Breast epithelium (tissue), 4 donors: ENCODE measurements at regions not wholly inside any gene's neighbourhood (a gene's known extent, or its start where the extent isn't known, plus 50 kb on each side); places are given as distances from the start of the nearest gene placed in this dataset.

Source experiments
- DNase-seq, 2 donors: peaks; one replicate each; pipeline ENCODE4 v3.0.0-alpha.2; 2019; ENCODE audit warnings: low spot score in 2 of 2
- H3K27ac ChIP-seq, 2 donors: fragments of 200-600 bp; sonication (generic) in 1 of 2; one replicate each; pipeline ENCODE4 v1.5.1; 2016 to 2019; ENCODE audit warnings: mild to moderate bottlenecking in 1 of 2
- H3K27me3 ChIP-seq, 2 donors: fragments of 200-600 bp; sonication (generic) in 1 of 2; one replicate each; pipeline versions ENCODE4 v1.5.1 to v1.6.0; 2017 to 2019; ENCODE audit warnings: control low read depth in 1 of 2, mild to moderate bottlenecking in 1 of 2
- H3K36me3 ChIP-seq: fragments of 200-600 bp; one replicate; pipeline ENCODE4 v1.5.1; 2019
- H3K4me1 ChIP-seq, 2 donors: fragments of 200-600 bp; sonication (generic); one replicate each; pipeline ENCODE4 v1.5.1; 2016 to 2019; ENCODE audit warnings: control low read depth in 1 of 2
- H3K4me3 ChIP-seq, 3 donors: fragments of 200-600 bp; sonication (generic); 1 replicate in 2 of 3; 2 replicates in 1 of 3; pipeline ENCODE4 v1.5.1; 2016 to 2019; ENCODE audit warnings: mild to moderate bottlenecking in 3 of 3, moderate library complexity in 2 of 3
- H3K9me3 ChIP-seq, 2 donors: fragments of 200-600 bp; sonication (generic) in 1 of 2; one replicate each; pipeline ENCODE4 v1.5.1; 2016 to 2019; ENCODE audit warnings: control low read depth in 1 of 2
- CTCF ChIP-seq, 3 donors: fragments of 450-650 bp; IDR thresholded peaks; one replicate each; pipeline ENCODE4 v1.5.1; 2016 to 2017; ENCODE audit warnings: antibody characterized with exemption in 3 of 3, mild to moderate bottlenecking in 3 of 3, moderate library complexity in 3 of 3
- POLR2A ChIP-seq: fragments of 450-650 bp; IDR thresholded peaks from one replicate; pipeline ENCODE4 v1.6.1; 2016; ENCODE audit warnings: antibody characterized with exemption, mild to moderate bottlenecking, moderate library complexity
- POLR2AphosphoS5 ChIP-seq, 3 donors: sonication (generic); formaldehyde crosslinking; IDR thresholded peaks; one replicate each; pipeline ENCODE4 v1.6.1; 2017; ENCODE audit warnings: antibody characterized with exemption in 3 of 3
- intact Hi-C: fragments of 100-400 bp; cut with DNase I; formaldehyde crosslinking; loops from one replicate; pipeline ENCODE4 v1.15.1; 2023; ENCODE audit warnings: low total_unique reads

- Histone ChIP-seq H3K36me3 (no peaks in the 10 kb centered on the region), H3K9me3 (no peaks in the 10 kb centered on the region), H3K4me1 (no peaks in the 10 kb centered on the region), H3K27ac (no peak overlapping the region), H3K27me3 (no peaks in the 10 kb centered on the region), H3K4me3 (no peak overlapping the region)
- DNase-seq = no peak
- intact Hi-C loops = no loop called here
- TF ChIP-seq CTCF (IDR thresholded peaks at IDR 0.05) (no peak), POLR2AphosphoS5 (IDR thresholded peaks at IDR 0.05) (no peak), POLR2A (no peak)
Observed at GRCh38 chr4:159552979-159553768, 450.3 kb downstream of the RAPGEF2 start.

- no peak overlapping the region for H3K4me3 ChIP-seq
- intact Hi-C loops = no loop called here
- no peak overlapping the region for H3K27ac ChIP-seq
- DNase-seq = no peak
- no peak for TF ChIP-seq CTCF (IDR thresholded peaks at IDR 0.05)
- no peaks in the 10 kb centered on the region for H3K36me3 ChIP-seq
- H3K27me3 ChIP-seq = no peaks in the 10 kb centered on the region
- H3K4me1 ChIP-seq = no peaks in the 10 kb centered on the region
- H3K9me3 ChIP-seq = no peaks in the 10 kb centered on the region
Observed at GRCh38 chr4:159555873-159556272, 453.0 kb downstream of the RAPGEF2 start.

GRCh38 chr4:159562366-159562765 is 459.5 kb downstream of the RAPGEF2 start:
- H3K27ac ChIP-seq = no peak overlapping the region
- TF ChIP-seq POLR2AphosphoS5 (IDR thresholded peaks at IDR 0.05) (no peak), CTCF (IDR thresholded peaks at IDR 0.05) (no peak), POLR2A (no peak)
- no peaks in the 10 kb centered on the region for H3K4me1 ChIP-seq
- intact Hi-C loops = no loop called here
- no peaks in the 10 kb centered on the region for H3K36me3 ChIP-seq
- no peaks in the 10 kb centered on the region for H3K27me3 ChIP-seq
- H3K9me3 ChIP-seq = peaks cover 0 to 5% of the 10 kb centered on the region in 2 donors
- no peak for DNase-seq
- no peak overlapping the region for H3K4me3 ChIP-seq

DNA sequence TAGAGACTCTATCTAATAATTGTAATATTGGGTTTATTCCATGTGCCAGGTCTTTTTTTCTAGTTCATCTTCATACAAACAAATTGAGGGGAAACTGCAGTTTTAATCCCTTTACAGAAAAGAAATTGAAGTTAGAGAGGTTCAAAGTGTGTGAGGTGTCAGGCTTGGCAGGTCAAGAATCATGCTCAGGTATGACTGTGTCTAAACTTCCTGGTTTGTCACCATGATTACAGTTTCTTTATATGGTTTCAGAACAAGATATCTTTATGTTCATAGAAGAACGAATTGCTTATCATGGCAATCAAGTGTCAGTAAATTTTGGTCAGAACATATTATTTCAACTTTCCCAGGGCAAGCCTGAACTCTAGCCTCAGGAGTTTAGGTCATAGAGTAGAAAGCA is 460.4 kb downstream of the RAPGEF2 start:
- no peak for TF ChIP-seq POLR2A
- TF ChIP-seq POLR2AphosphoS5 (IDR thresholded peaks at IDR 0.05) = no peak
- TF ChIP-seq CTCF (IDR thresholded peaks at IDR 0.05) = no peak
- Histone ChIP-seq H3K4me1 (no peaks in the 10 kb centered on the region), H3K27ac (no peak overlapping the region), H3K27me3 (no peaks in the 10 kb centered on the region), H3K36me3 (no peaks in the 10 kb centered on the region), H3K9me3 (peaks cover 0 to 11% of the 10 kb centered on the region in 2 donors), H3K4me3 (no peak overlapping the region)
- DNase-seq = no peak
- intact Hi-C loops = no loop called here

GRCh38 chr4:159564615-159565014 is 461.7 kb downstream of the RAPGEF2 start:
- H3K4me1 ChIP-seq = no peaks in the 10 kb centered on the region
- TF ChIP-seq POLR2A (no peak), CTCF (IDR thresholded peaks at IDR 0.05) (no peak), POLR2AphosphoS5 (IDR thresholded peaks at IDR 0.05) (no peak)
- DNase-seq = no peak
- no peak overlapping the region for H3K4me3 ChIP-seq
- intact Hi-C loops = no loop called here
- no peaks in the 10 kb centered on the region for H3K36me3 ChIP-seq
- H3K27me3 ChIP-seq = no peaks in the 10 kb centered on the region
- H3K27ac ChIP-seq = no peak overlapping the region
- peaks cover 0 to 22% of the 10 kb centered on the region in 2 donors for H3K9me3 ChIP-seq
